NCI-H226 (cell line): ENCODE measurements at regions not wholly inside any gene's neighbourhood (a gene's known extent, or its start where the extent isn't known, plus 50 kb on each side); places are given as distances from the start of the nearest gene placed in this dataset.
"Not testable (repeated sequence)": the region's sequence is repeated elsewhere in the genome, so short reads cannot be mapped to it uniquely, and the experiment has no call there.

Source experiments
- DNase-seq: peaks from one replicate; pipeline ENCODE4 v3.0.0-alpha.2; 2015

DNA sequence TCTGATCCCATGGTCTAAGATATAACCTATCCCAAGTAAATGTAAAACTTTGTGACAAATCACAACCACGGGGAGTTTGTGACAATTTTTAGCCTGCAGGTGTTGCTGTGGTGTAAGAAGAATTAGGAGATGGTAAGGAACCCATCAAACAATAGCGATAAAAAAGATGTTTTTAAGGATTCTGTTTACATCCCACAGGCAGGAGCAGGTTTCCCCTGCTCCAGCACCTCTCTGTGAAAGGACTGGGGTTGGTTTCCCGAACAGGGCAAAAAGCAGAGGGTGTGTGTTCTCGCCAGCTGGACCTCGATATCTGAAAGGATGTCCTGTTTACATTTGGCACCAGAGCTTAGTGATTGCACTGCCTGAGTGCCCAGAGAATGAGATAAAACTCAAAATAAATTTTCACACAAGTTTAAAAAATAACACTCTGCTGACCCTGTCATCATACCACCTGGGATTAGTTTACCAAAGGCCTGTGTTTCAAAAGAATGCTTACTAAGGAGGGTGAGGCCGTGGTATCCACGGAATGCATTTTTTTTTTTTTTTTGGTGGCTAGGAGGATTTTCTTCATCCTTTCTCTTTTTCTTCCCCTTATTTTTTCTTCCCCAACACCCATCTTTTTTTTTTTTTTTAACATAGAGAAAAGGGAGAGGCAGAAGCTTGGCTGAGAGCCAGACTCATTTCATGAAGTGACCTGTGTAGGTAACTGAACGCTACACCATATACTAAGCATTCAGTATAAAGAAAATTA lies 151.8 kb upstream of the DPH6 start:
- peak; percentile 83 for DNase-seq

DNA sequence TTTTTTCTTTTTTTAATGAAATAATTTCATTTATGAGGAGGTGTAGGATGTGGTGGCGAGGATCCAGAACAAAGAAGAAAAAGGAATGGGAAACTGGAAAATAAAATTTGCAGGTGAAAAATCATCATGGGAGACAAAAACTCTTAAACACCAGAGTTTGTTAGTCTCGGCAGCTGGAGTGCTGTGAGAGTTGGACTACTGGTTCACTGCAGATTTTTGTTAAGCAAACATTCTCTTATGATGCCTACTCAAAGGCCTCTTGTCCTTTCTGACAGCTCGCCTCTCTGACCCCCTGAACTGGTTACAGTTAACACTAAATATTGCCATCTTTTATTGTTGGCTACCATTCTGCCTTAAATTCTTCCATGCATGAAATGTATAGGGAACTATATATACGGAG lies 152.4 kb upstream of the DPH6 start:
- DNase-seq, result no peak

DNA sequence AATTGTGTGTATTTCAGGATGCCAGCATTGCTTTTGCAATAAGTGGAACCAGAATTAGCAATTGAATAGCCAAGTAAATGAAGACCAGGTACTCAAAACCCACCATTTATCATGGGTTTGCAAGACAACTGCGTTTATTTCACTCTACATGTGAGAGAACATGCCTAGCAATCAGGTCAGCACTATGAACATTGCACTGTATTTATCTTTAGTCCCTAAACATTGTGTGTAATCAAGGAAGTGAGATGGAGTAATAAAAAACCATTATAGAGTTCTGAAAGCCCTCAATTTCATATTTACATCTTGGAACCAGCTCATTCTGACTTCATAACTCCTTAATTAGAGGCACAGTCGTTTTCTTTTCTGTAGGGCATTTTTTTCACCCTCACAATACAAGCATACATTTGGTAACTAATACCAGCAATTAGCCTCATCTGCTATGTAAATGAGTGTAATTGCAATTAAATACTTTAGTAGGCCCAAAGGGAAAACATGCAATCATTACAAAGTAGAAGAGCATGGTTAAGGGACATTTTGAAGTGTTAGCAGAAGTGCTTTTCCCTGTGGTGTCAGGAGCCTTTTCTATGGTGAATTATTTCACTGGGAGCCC lies 153.1 kb upstream of the DPH6 start:
- no peak for DNase-seq

DNA sequence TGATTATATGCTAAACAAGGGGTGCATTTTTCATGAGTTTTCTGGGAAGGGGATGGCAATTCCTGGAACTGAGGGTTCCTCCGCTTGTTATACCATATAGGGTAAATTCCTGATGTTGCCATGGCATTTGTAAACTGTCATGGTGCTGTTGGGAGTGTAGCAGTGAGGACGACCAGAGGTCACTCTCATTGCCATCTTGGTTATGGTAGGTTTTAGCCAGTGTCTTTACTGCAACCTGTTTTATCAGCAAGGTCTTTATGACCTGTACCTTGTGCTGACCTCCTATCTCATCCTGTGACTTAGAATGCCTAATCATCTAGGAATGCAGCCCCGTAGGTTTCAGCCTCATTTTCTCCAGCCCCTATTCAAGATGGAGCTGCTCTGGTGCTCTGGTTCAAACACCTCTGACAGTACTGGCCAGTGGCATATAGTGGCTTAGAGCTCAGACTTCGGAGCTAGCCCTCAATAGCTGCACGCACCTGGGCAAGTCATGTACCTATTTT lies 154.2 kb upstream of the DPH6 start:
- not testable (repeated sequence) for DNase-seq

DNA sequence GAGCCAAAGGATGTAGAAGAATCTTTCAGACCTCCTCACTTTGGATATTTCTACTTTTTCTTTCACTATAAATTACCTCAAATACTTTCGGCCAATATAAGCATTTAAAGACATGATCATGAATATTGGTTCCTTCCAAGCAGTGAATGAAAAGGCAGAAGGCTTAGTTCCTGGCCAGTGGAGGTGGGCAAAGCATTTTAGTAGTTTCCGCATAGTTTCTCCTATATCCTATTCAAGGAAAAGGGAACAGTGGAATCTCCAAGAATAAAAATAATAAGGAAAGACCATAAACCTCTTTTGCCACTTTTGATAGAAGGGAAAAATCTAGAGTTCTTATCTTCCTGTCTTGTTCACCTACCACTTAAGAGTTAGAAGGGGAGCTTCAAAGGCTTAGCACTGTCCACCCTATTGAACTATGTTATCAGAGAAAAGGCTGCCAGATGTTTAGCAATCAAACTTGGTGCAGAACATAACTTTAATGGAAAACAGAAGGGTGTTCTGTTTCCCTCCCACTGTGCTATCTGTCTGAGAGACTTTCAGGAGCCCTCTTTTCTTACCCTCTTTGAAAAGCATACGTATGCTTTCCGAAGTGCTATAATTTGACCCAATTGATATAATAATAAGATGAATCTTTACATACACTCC lies 155.6 kb upstream of the DPH6 start:
- no peak for DNase-seq

DNA sequence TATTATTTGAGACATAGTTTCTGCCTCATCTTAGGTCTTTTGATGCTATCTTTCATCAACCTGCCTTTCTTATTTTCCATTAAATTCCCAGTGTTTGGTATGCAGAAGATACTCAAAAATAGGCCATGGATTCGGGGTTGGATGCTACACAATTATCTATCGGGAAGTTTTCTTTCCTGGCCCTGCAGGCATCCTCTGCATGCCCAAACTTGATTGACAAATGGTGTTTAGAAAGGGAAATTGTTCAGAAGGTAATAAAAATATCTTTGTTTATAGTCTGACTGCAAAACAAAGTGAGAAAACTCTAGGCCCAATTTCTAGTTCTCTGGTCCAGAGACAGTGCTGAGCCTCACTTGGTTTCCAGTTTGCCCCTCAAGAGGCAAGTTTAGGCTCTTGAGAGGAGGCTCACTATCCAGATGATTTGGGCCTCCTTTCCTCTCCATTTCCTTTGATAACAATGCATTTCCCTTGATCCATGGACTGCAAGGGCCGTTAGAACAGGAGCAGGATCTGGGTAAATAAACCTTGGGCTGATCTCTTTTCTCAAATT lies 157.1 kb upstream of the DPH6 start:
- no peak for DNase-seq

DNA sequence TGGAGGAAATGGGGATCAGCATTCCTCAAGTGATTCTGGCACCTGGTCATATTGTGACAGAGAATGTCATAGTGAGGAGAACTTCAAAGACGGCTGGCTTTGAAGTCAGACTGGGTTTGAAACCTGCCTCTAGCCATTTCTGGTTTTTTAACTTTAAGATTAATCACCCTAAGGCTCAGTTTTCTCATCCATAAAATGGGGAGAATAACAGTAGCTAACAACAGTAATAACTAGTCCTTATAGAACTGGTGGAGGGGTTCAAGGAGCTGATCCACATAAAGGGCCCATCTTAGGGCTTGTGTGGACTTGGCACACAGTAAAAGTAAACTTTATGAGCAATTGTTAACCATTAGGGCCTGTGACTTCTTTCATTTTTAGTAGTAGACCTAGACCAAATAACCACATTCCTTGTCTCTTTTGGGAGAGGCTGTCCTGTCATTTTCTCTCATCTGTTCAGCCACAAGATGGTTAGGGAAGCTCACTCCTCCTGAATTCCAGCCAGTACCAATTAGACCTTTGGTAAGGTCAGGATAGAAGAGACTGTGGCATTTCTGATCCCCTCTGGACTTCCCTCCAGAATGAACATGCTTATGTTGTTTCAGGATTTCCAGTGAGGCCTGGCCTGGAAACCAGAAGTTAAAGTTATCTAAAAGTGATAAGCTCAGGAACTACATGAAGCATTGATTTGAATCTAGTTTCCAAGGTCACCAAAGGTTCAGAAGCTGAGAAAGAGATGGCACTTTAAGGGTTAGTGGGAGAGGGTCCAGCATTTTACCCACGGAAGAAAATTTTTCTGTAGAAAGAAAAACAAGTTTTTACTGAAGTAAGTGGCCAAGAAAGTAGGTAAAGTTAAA lies 159.3 kb upstream of the DPH6 start:
- DNase-seq, result no peak

DNA sequence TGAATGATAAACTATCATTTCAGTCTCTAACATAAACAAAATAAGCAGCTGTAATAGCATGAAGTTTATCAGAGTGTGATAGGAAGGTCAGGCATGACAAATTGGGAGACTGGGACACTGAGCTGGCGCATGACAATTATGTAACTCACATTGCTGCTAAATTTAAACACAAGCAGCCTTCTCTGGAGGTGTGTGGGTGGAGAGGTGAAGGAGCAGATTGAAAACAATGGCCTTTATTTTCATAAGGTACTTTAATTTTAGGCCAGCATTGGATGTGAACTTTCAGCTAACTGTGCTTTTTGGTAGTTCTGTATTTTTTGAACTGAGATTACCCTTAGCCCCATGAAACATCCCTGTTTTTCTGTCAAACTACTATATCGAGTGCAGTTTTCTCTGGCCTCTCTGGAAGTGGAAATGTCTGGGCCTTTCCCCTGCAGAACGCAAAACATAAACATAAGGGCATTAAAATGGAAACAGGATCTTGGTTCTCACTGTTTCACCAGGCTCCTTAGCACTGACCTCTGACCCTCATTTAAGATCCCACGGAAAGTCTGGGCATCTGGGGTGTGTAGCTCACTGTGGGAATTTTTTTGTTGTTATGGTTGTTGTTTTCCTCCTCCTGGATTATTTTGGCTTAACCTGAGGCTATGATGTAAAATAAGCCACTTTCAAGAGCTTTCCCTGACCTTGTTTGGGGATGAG lies 160.1 kb upstream of the DPH6 start:
- DNase-seq, result no peak

DNA sequence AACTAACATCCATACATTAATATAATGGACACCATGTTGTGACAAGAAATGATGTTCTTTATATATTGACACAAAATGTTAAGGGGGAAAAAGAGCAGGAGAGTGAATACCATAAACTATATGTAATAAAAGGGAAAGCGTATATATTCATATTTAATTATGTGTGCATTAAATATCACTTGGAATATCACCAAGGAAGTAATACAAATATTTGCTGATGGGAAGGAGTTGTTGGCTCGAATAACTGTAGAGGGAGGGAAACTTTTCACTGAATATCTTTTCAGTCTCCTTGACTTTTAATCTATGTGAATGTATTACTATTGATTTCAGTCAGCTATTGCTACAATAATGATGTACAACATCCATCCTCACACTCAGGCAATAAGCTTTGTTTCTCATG lies 167.0 kb upstream of the DPH6 start:
- no peak for DNase-seq

DNA sequence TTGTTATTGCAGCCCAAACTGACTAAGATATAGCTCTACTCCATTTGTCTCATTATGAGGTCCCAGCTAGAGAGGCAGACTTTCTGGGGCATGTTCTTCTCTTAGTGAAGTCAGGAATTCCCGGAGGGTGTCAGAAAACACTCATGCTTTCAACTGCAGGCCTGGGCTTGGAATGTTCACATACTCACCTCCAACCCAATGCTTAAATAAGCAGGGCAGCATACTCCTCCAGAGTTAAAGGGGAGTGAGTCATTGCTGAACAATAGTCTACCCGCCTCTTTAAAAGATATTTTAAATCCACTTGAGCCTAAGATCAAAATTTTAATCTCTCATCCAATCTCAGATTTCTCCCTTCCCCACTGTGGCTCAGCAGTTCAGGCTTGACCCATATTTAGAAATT lies 167.8 kb upstream of the DPH6 start:
- peak; percentile 76 for DNase-seq

DNA sequence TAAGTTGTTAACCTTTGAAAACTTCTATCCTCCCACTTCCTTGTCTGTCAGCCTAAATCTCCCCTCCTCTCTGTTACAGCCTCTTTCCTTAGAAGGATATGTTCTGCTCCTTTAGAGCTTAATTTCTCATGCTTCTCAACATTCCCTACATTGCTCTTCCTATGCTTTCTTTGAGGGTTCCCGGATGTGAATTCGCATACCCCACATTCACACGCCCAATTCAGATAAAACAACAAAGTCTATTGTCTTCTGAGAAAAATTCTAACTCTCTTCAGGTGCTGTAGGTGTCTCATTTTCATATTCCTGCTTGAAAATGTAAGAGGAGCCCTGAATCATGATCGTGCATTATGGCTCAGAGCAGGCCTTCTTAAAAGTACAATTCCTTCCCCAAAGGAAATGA lies 171.8 kb upstream of the DPH6 start:
- DNase-seq, result no peak

DNA sequence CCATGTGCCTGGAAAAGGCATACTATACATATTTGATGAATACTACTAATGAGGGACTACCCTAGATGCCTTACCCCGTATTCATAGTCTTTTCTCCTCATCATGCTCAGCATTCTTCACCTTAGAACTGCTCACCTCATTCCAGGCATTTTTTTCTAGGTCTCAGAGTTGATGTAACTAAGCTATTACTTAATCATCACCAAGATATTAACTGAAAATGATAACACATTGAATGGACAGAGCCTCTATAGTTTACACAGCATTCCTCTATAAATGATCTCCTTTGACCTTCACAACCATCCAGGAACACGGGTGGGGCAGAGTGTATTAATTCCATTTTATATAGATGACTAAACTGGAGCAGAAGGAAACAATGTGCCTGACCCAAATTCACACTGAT lies 174.1 kb upstream of the DPH6 start:
- DNase-seq, result peak; percentile 75

DNA sequence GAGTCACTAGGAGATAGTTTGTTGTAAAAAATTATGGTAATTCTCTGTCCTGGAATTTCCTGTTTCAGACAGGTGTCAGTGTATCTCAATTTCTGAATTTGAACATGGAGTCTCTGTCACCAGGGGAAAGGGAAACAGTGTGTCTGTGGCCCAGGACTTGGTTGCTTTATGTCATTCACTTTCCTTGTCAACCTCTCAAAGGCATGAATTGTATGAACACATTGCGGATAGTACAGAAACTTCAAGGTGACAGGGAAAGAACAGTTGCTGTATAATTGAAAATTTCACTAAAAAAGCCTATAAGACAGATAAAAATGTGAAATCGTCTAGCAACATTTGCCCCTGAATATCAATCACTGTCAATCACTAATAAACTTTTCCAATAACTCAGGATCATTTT lies 175.0 kb upstream of the DPH6 start:
- no peak for DNase-seq

DNA sequence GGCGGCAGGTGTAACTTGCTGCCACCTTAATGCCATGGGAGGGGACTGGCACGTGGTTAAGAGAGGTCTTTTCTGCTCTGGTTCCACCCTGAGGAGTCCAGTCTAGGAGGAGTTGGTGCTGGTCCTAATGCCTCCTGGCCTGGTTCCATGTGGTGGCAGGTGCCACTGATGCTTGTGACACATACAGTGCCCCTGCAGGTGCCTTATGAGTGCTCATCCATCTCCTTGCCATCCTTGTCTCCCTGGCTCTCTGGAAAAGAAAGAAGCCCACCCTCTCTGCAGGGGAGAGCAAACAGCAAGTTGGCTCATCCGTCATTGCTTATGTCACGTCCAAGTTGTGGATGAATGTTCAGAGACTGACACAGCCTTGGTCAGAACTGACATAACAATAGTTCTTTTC lies 175.8 kb upstream of the DPH6 start:
- DNase-seq, result no peak

DNA sequence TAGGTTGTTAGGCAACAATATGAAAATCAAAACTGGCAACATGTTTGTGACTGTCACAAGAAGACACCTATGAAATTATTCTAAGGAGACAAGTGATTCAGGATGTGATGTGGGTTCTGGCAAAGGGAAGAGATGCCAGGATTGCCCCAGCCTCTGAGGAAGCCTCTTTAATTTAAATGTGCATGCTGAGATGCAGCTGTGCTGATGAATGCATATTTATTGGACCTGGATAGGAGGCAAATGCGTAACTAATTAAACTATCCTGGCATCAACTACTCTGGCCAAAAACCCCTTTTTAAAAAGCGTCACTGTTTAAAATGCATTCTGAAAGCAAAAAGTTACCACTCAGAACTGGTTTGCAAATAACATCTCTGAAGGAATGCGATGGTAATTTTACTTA lies 176.5 kb upstream of the DPH6 start:
- DNase-seq, result no peak

DNA sequence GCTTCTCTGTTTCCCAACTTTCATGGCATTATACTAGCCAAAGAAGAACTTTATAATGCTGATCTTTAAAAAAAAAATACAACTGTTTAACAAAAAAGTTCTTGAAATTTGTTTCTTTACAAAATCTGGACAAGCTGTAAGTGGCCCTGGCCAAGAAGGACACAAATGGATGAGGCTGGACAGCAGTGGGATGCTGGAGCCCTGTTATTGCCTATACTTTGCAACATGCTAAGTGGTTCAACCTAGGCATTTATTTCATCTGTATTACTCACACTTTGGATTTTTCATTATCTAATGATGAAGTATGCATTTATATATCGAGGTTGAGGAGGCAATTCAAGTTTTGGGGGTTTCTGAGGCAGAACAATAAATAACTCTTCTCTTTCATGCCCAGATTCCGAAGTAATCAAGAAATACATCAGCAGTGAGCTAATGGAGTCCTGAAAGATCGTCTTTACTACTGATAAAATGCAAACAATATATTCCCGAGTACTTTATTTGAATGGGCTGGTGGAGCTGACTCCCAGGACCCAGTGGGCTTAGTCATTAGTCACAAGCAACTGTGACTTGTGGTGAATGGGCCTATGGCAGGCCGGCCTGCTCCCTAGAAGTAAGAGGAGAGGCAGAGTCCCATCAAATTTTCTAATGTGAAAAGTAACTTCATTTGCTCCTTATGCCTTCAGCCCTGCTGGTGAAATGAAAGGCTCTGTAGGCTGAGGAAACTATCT lies 177.3 kb upstream of the DPH6 start:
- no peak for DNase-seq

DNA sequence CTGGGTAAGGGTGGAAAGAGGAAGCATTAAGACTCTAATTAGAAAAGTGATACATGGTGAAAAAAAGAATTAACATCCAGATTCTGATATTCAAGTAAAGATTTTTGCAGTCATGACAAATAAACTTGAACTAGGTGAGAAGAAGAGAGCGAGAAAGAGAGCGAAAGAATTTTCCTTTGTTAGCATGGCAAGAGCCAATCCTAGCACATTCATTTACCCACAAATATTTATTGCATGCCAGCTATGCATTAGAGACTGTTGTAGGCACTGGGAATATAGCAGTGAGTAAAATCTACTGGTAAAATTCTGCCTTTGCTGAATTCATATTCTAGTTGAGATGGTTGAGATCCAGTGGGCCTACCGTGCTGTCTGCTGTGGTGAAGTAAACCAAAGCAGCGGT lies 177.9 kb upstream of the DPH6 start:
- peak; percentile 11 for DNase-seq

DNA sequence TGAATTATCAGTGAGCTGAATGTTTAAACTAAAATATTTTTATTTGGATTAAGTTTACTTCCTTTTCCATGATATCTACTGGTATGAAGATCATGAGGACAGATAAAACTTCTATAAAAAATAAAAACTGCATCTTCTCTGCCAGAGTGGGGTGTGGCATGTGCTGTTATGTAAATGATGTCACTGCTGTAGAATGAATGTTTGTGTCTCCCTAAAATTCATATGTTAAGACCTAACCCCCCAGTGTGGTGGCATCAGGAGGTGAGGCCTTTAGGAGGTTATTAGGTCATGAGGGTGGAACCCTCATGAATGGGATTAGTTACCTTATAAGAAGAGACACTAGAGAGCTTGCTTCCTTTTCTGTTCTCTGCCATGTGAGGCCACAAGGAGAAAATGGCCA lies 178.7 kb upstream of the DPH6 start:
- DNase-seq, result no peak

DNA sequence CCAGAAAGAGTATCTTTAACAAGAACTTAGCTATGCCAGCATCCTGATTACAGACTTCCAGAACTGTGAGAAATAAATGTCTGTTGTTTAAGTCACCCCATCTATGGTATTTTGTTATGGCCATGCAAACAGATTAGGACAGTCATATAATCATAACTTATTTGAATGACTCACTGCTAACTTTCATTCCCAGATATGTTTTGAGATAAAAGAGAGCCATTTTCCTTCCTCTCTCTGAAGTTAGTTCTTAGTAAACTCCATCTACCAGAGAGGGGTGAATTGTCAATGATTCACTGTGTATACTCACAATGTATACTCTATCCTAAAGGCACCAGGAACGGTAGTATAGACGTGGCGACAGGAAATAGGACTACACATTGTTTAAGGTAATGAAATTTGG lies 179.4 kb upstream of the DPH6 start:
- DNase-seq, result peak; percentile 52

DNA sequence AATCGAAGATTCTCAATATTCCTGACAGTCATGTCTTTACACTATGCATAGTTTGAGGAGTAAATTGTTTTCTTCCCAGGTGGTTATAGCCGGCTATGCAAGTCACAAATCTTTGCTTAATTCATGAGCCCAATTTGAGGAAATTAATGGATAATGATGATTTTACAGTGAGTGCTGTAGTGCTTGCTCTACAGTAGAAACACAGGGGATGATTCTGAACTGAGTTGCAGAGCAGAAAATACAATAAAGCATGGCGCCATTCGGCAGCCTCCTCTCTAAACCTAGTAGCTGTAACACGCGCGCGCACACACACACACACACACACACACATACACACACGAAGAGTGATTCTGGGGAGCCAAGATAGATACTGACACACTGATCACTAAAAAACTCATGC lies 181.7 kb upstream of the DPH6 start:
- DNase-seq, result no peak

DNA sequence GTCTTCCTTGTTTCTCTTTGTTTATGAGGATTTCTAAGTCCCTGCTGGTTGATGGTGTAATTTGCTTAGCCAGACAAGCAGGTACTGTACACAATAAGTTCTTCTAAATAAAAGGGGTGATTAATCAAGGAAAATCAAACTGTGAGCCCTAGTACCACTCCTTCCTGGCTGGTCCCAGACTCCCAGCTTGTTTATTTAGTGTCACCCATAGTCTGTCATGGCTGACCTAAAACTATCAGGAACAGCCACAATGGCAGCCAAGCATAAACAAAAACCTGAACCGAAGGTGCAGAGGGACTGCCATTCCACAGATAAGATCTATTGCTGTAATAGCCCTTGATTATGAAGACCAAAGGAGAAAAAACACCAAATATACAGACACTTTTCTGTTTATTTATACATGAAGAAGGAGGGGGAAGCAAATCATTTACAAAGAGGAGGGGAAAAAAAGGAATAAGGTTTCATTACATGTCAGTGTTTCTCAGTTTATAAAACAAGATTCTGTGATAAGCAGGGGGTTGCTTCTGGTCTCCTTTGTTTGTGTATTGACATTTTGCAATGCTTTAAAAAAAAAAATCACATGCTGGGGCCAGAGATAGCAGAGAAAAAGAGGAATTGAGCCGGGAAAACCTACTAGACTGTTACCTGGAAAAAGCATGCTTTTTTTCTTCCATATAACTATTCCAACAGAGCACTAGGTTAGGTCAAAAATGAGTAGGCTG lies 182.4 kb upstream of the DPH6 start:
- no peak for DNase-seq
